ENCODE measurements at regions not wholly inside any gene's neighbourhood (a gene's known extent, or its start where the extent isn't known, plus 50 kb on each side); places are given as distances from the start of the nearest gene placed in this dataset.

DNA sequence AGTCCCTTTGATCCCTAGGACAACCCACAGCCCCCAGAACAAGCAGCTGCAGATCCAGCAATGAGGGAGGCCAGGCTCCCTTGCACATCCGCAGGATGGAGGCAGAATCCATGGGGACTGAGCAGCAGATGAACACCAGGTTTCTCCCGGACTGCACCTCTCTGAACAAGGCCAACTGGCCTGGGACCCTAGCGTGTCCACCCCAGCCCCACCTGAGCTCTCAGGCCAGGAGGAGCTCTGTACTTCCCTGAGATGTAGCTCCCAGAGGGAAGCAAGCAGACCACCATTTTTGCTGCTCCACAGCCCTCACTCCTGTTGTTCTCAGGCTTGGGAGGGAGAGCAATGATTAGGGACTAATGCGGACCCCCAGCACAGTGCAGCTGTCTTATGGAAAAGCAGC, 1195.8 kb downstream of the PCDH18 start:
- Mint-ChIP-seq H3K9me3 (peaks cover 2 to 7% (median 3%) of the 10 kb centered on the region in 7 donors), H3K36me3 (no peaks in the 10 kb centered on the region), H3K27me3 (ENCODE audit: low read depth in 3 of 3) (peaks cover 0 to 2% (median 0%) of the 10 kb centered on the region in 3 donors), H3K4me1 (no peaks in the 10 kb centered on the region), H3K4me3 (no peak overlapping the region), H3K27ac (no peak overlapping the region)
- no peak overlapping the region for H3K27ac ChIP-seq (ENCODE audit: low read depth in 1 of 2, low read length in 2 of 2)
- H3K79me2 ChIP-seq (ENCODE audit: insufficient read depth, low read length): no peaks in the 10 kb centered on the region
- no peak for DNase-seq
- 90% methylated on average over 3 of the region's 4 CpGs for WGBS (ENCODE audit: insufficient coverage)
- intact Hi-C loops (cut with micrococcal nuclease): no loop called here
- H2AFZ ChIP-seq (ENCODE audit: insufficient read depth, low read depth, low read length, poor library complexity, severe bottlenecking): no peak overlapping the region
- H3K36me3 ChIP-seq (replicated peaks in 1 of 2; ENCODE audit: control insufficient read depth in 1 of 2, insufficient read depth in 2 of 2, low read length in 2 of 2): no peaks in the 10 kb centered on the region
- H3K4me1 ChIP-seq (ENCODE audit: control insufficient read depth in 1 of 2, insufficient read depth in 2 of 2, low read length in 2 of 2): no peaks in the 10 kb centered on the region
- H4K20me1 ChIP-seq (ENCODE audit: insufficient read depth, low read length): no peaks in the 10 kb centered on the region
- TF ChIP-seq, protein P1, sequence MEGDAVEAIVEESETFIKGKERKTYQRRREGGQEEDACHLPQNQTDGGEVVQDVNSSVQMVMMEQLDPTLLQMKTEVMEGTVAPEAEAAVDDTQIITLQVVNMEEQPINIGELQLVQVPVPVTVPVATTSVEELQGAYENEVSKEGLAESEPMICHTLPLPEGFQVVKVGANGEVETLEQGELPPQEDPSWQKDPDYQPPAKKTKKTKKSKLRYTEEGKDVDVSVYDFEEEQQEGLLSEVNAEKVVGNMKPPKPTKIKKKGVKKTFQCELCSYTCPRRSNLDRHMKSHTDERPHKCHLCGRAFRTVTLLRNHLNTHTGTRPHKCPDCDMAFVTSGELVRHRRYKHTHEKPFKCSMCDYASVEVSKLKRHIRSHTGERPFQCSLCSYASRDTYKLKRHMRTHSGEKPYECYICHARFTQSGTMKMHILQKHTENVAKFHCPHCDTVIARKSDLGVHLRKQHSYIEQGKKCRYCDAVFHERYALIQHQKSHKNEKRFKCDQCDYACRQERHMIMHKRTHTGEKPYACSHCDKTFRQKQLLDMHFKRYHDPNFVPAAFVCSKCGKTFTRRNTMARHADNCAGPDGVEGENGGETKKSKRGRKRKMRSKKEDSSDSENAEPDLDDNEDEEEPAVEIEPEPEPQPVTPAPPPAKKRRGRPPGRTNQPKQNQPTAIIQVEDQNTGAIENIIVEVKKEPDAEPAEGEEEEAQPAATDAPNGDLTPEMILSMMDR (IDR thresholded peaks at IDR 0.05): no peak
- no peak overlapping the region for H3K9ac ChIP-seq (ENCODE audit: insufficient read depth, low read length, poor library complexity, severe bottlenecking)
- H3K4me3 ChIP-seq (replicated peaks in 1 of 3; ENCODE audit: low read depth in 2 of 3, low read length in 3 of 3): no peak overlapping the region
- no peaks in the 10 kb centered on the region for H3K27me3 ChIP-seq (ENCODE audit: control insufficient read depth in 2 of 2, insufficient read depth in 2 of 2, low read length in 2 of 2)
- H3K4me2 ChIP-seq (replicated peaks; ENCODE audit: extremely low read depth, low read length, poor library complexity, severe bottlenecking): no peak overlapping the region
- peaks cover 0 to 2% of the 10 kb centered on the region in 2 donors for H3K9me3 ChIP-seq (replicated peaks in 1 of 2; ENCODE audit: control insufficient read depth in 1 of 2, insufficient read depth in 1 of 2, low read length in 2 of 2)

- WGBS (ENCODE audit: insufficient coverage): 76% methylated on average over 2 of the region's 3 CpGs
Measured at GRCh38 chr4:136329042-136329662, 1203.1 kb downstream of the PCDH18 start.

More at GRCh38 chr4:136329042-136329662, 1203.1 kb downstream of the PCDH18 start:
- H3K4me1 Mint-ChIP-seq: no peaks in the 10 kb centered on the region
- Histone ChIP-seq H3K27ac (ENCODE audit: low read depth in 1 of 2, low read length in 2 of 2) (no peak overlapping the region), H3K27me3 (ENCODE audit: control insufficient read depth in 2 of 2, insufficient read depth in 2 of 2, low read length in 2 of 2) (no peaks in the 10 kb centered on the region), H3K4me1 (ENCODE audit: control insufficient read depth in 1 of 2, insufficient read depth in 2 of 2, low read length in 2 of 2) (no peaks in the 10 kb centered on the region), H3K4me2 (replicated peaks; ENCODE audit: extremely low read depth, low read length, poor library complexity, severe bottlenecking) (no peak overlapping the region), H3K4me3 (replicated peaks in 1 of 3; ENCODE audit: low read depth in 2 of 3, low read length in 3 of 3) (no peak overlapping the region), H4K20me1 (ENCODE audit: insufficient read depth, low read length) (no peaks in the 10 kb centered on the region), H3K9me3 (replicated peaks in 1 of 2; ENCODE audit: control insufficient read depth in 1 of 2, insufficient read depth in 1 of 2, low read length in 2 of 2) (peaks cover 0 to 6% of the 10 kb centered on the region in 2 donors), H3K79me2 (ENCODE audit: insufficient read depth, low read length) (no peaks in the 10 kb centered on the region), H3K9ac (ENCODE audit: insufficient read depth, low read length, poor library complexity, severe bottlenecking) (no peak overlapping the region), H2AFZ (ENCODE audit: insufficient read depth, low read depth, low read length, poor library complexity, severe bottlenecking) (no peak overlapping the region), H3K36me3 (replicated peaks in 1 of 2; ENCODE audit: control insufficient read depth in 1 of 2, insufficient read depth in 2 of 2, low read length in 2 of 2) (no peaks in the 10 kb centered on the region)
- no peak overlapping the region for H3K27ac Mint-ChIP-seq
- H3K36me3 Mint-ChIP-seq: no peaks in the 10 kb centered on the region
- H3K4me3 Mint-ChIP-seq: no peak overlapping the region
- no peak for DNase-seq
- TF ChIP-seq, protein P1 (IDR thresholded peaks at IDR 0.05): no peak
- H3K27me3 Mint-ChIP-seq (ENCODE audit: low read depth in 3 of 3): peaks cover 0 to 2% (median 0%) of the 10 kb centered on the region in 3 donors
- peaks cover 0 to 7% (median 0%) of the 10 kb centered on the region in 7 donors for H3K9me3 Mint-ChIP-seq
- intact Hi-C loops (cut with micrococcal nuclease): no loop called here
